Epithelial cell of prostate (primary cell): ENCODE measurements at regions not wholly inside any gene's neighbourhood (a gene's known extent, or its start where the extent isn't known, plus 50 kb on each side); places are given as distances from the start of the nearest gene placed in this dataset.

ENCODE experiments used
- DNase-seq: peaks from one replicate; pipeline ENCODE4 v3.0.0-alpha.2; 2011; ENCODE audit warnings: low read depth, low spot score
- H3K27ac ChIP-seq: fragments of 450-650 bp; 2 replicates; pipeline ENCODE4 v1.5.1; 2017; ENCODE audit warnings: mild to moderate bottlenecking

DNA sequence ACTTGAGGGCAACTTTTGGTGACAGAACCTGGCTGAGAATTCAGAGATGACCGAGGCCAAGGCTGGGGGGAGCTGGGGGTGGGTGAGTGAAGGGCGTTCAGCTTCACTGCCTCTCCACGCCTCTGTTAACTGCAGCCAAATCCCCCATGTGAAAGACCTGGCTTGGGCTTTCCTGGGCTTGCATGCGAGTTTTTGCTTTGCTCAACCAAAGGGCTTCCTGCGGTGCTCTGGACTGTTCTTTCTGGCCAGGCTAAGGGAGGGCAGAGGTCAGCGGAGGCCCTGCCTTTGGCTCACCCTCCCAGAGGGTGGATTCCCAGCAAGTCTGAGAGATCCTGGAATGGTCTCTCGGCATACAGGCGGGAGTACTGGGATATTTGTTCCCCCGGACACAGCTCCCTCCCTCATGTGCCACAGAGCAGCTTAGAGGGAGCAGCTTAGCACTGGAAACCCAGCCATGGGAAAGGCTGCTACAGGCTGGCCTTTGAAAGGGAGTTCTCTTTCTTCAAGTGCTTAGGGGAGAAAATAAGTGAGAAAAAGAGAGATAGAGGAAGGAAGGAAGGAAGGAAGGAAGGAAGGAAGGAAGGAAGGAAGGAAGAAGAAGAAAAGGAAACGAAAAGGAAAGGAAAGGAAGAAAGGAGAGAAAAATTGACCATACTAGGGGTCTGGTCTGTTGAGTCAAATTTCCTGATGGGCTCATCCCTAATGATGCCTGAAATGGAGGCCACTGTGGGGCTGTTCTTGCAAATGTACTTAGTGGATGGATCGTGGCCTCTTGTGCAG is 158.8 kb downstream of the FGF18 start:
- H3K27ac ChIP-seq = no peak overlapping the region

GRCh38 chr5:171578829-171579491 is 159.5 kb downstream of the FGF18 start:
- DNase-seq = no peak
- H3K27ac ChIP-seq = no peak overlapping the region

More for the DNA sequence above, 158.8 kb downstream of the FGF18 start:
- DNase-seq = no peak

- H3K27ac ChIP-seq = no peak overlapping the region
- no peak for DNase-seq
Observed at GRCh38 chr5:171579976-171580411, 160.5 kb downstream of the FGF18 start.

DNA sequence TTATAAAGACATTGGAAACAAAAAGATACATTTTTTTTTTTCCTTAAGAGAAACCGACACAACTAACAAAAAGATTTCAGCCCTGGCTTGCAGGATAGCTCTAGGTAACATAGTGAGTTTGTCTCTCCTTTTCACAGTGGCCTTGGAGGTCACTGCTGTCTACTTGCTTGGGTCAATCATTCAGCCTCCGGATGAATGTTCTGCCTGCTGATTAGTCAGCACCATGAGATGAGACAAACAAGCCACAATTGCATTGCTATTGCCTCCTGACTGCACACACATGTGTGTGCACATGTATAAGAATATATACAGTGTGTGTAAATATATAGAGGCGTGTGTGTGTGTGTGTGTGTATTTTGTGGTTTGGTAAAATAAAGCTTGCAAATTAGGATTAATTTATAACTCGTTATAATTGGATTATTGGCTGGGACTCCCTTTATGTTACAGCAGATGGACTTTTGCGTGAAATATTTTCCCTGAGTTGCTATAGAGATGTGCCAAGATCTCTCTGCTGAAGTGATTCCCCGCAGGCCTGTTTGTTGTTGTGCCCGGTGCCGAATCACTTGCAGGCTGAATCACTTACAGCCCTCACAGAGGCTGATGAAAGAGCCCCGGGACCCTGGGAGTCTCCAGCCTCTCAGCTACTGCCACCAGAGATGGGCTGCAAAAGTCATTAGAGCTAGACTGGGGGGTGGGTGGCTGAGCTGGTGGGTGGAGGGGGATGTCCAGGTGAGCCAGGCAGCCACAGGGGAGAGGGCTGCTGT is 161.2 kb downstream of the FGF18 start:
- no peak for DNase-seq

GRCh38 chr5:171581781-171582180 is 162.3 kb downstream of the FGF18 start:
- no peak for DNase-seq
- no peak overlapping the region for H3K27ac ChIP-seq

More for the DNA sequence above, 161.2 kb downstream of the FGF18 start:
- H3K27ac ChIP-seq = no peak overlapping the region

DNA sequence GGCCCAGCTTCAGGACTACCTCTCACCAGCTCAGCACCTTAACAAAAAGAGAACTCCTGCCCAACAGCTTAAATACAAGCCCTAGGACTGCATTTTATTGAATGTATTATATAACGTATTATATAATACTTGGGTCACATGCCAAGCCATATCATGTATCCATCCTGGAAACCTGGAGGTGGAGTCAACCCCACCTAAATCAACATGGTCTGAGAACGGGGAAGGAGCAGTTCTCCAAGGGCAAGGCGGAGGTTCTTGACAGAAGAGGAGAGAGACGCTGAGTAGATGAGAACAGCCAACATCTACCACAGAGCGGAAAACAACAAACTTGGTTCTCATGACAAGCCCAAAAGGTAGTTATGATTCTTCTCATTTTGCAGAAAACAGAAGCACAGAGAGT is 163.4 kb downstream of the FGF18 start:
- no peak for DNase-seq
- no peak overlapping the region for H3K27ac ChIP-seq

- no peak overlapping the region for H3K27ac ChIP-seq
- no peak for DNase-seq
Observed at GRCh38 chr5:171585981-171586380, 166.5 kb downstream of the FGF18 start.

DNA sequence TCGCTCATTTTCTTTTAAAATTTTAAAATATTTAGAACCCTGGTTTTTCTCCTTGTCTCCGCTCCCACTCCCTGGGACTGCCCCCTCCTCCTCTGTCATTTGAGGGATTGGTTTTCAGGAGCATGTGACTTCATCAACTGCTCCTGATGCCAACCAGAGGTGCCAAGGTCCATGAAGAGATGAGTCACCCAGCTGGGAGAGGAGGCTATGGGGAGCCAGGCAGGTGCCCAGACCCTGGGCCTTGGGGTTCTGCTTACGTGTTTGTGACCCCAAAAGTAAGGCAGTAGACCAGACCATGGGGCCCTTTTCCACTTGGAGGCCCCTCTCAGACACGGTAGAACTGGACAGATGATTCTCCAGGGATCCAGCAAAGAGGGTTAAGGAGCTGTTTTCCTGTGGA is 167.0 kb downstream of the FGF18 start:
- no peak overlapping the region for H3K27ac ChIP-seq
- no peak for DNase-seq

- DNase-seq = no peak
Observed at GRCh38 chr5:171588046-171588445, 168.6 kb downstream of the FGF18 start.

GRCh38 chr5:171588790-171589189 is 169.3 kb downstream of the FGF18 start:
- no peak overlapping the region for H3K27ac ChIP-seq

More at GRCh38 chr5:171588046-171588445, 168.6 kb downstream of the FGF18 start:
- H3K27ac ChIP-seq = no peak overlapping the region

GRCh38 chr5:171589461-171589860 is 170.0 kb downstream of the FGF18 start:
- DNase-seq = no peak
- no peak overlapping the region for H3K27ac ChIP-seq

More at GRCh38 chr5:171588790-171589189, 169.3 kb downstream of the FGF18 start:
- DNase-seq = no peak

- H3K27ac ChIP-seq = no peak overlapping the region
- no peak for DNase-seq
Observed at GRCh38 chr5:171592076-171592475, 172.6 kb downstream of the FGF18 start.

- no peak for DNase-seq
- no peak overlapping the region for H3K27ac ChIP-seq
Observed at GRCh38 chr5:171592736-171593135, 173.3 kb downstream of the FGF18 start.

DNA sequence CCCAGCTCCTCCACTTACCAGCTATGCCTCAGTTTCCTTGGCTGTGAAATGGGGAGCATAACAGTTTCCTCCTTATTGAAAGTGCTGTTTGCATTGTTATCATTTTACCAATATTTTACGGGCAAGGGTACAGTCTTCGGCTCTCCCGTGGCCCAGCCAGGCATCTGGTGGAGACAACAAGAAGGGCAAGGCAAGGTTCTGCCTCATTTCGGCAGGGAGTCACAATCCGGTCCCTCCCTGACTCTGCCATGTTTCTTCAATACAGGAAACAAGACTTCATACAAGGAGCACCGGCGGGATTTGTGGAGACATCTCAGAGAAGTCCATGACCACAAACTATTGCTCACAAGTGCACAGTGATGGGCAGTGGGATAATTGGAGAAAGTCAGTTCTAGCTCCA is 174.0 kb downstream of the FGF18 start:
- DNase-seq = no peak
- no peak overlapping the region for H3K27ac ChIP-seq

- DNase-seq = no peak
- H3K27ac ChIP-seq = no peak overlapping the region
Observed at GRCh38 chr5:171593976-171594375, 174.5 kb downstream of the FGF18 start.

DNA sequence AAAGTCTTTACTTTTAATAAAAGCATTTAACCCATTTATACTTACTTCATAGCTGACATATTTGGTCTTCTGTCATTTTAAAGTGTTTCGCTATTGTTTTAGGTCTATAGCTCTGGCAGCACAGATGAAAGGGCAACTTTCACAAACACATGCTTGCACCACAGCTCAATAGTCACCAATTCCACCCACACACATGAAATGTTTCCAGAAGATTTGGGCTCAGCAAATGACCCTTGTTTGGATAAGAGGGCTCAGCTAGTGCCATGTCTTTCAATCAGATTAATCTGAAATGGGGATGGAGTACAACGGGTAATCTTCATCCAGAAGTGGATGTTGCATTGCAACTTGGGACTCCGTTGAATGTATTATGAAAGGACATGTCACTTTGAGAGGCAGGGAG is 176.0 kb downstream of the FGF18 start:
- no peak for DNase-seq
- no peak overlapping the region for H3K27ac ChIP-seq

DNA sequence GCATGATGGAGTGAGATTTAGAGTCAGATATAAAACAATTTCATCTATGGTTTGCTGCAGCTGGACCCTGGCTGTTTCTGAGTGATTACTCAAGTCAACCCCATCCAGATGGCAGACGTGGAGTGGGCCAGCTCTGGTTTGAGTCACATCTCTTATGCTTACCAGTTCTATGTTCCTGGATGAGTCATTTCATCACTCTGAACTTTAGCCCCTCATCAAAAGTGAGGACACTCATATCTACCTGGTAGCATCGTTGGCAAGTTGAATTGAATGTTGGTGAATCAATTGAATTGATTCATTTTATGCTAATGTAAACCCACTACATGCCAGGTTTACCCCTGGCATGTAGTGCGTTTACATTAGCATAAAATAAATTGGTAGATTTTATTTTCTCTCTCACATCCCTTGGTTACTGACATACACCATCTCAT is 176.4 kb downstream of the FGF18 start:
- H3K27ac ChIP-seq = no peak overlapping the region
- peak; percentile 8 for DNase-seq

- H3K27ac ChIP-seq = no peak overlapping the region
Observed at GRCh38 chr5:171596391-171596878, 177.0 kb downstream of the FGF18 start.

GRCh38 chr5:171597946-171598640 is 178.6 kb downstream of the FGF18 start:
- H3K27ac ChIP-seq = no peak overlapping the region
- DNase-seq = no peak

More at GRCh38 chr5:171596391-171596878, 177.0 kb downstream of the FGF18 start:
- DNase-seq = no peak

DNA sequence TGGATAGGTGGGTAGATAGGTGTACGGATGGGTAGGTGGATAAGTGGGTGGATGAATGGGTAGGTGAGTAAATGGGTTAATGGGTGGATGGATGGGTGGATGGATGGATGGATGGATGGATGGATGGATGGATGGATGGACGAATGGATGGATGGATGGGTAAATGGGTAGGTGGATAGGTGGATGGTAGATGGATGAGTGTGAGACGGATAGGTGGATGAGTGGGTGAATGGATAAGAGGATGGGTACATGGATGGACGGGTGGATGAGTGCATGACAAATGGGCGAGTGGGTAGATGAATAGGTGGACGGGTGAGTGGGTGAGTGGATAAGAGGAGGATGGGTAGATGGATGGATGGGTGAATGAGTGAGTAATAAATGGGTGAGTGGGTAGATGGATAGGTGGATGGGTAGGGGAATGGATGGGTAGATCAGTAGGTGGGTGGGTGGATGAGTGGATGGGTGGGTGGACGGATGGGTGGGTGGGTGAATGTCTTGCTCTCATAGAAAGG is 179.2 kb downstream of the FGF18 start:
- H3K27ac ChIP-seq = no peak overlapping the region
- no peak for DNase-seq
